Mucosa of descending colon (tissue), 3 donors: ENCODE measurements at regions not wholly inside any gene's neighbourhood (a gene's known extent, or its start where the extent isn't known, plus 50 kb on each side); places are given as distances from the start of the nearest gene placed in this dataset.

Experiments used
- ATAC-seq: fragments of 200-7000 bp; cut with Tn5 transposase; one replicate; pipeline ENCODE4 v1.9.1; 2020; ENCODE audit warnings: mild to moderate bottlenecking, moderate library complexity
- DNase-seq, 3 donors: peaks; one replicate each; pipeline ENCODE4 v3.0.0-alpha.2; 2020
- H3K36me3 ChIP-seq: fragments of 200-600 bp; one replicate; pipeline ENCODE4 v1.8.0; 2021; ENCODE audit warnings: low read depth, mild to moderate bottlenecking
- H3K4me1 ChIP-seq: fragments of 200-600 bp; one replicate; pipeline ENCODE4 v1.8.0; 2021; ENCODE audit warnings: low read depth, mild to moderate bottlenecking
- H3K4me3 ChIP-seq: fragments of 200-600 bp; one replicate; pipeline ENCODE4 v1.8.0; 2021; ENCODE audit warnings: mild to moderate bottlenecking
- H3K9me3 ChIP-seq: fragments of 200-600 bp; one replicate; pipeline ENCODE4 v1.8.0; 2021; ENCODE audit warnings: mild to moderate bottlenecking
- intact Hi-C, 2 donors: fragments of 100-400 bp; cut with DNase I in 1 of 2; cut with micrococcal nuclease in 1 of 2; formaldehyde crosslinking; loops; one replicate each; pipeline versions ENCODE4 v1.11.0 to v1.11.1; 2022; cut with DNase I, micrococcal nuclease
- TF ChIP-seq, protein P1 (sequence below): fragments of 200-600 bp; IDR thresholded peaks from one replicate; pipeline ENCODE4 v1.8.0; 2022; ENCODE audit warnings: antibody characterized with exemption, mild to moderate bottlenecking
- donor health status: DM: no; HTN: no; CAD: no; lungs with moderate emphysema.
- donor health status: DM: no; HTN: no; CAD: no.
- donor health status: DM: no; HTN: yes; CAD: no.

- TF ChIP-seq, protein P1, sequence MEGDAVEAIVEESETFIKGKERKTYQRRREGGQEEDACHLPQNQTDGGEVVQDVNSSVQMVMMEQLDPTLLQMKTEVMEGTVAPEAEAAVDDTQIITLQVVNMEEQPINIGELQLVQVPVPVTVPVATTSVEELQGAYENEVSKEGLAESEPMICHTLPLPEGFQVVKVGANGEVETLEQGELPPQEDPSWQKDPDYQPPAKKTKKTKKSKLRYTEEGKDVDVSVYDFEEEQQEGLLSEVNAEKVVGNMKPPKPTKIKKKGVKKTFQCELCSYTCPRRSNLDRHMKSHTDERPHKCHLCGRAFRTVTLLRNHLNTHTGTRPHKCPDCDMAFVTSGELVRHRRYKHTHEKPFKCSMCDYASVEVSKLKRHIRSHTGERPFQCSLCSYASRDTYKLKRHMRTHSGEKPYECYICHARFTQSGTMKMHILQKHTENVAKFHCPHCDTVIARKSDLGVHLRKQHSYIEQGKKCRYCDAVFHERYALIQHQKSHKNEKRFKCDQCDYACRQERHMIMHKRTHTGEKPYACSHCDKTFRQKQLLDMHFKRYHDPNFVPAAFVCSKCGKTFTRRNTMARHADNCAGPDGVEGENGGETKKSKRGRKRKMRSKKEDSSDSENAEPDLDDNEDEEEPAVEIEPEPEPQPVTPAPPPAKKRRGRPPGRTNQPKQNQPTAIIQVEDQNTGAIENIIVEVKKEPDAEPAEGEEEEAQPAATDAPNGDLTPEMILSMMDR = no peak
- Histone ChIP-seq H3K36me3 (no peaks in the 10 kb centered on the region), H3K4me3 (no peak overlapping the region), H3K9me3 (no peaks in the 10 kb centered on the region), H3K4me1 (peaks cover 16% of the 10 kb centered on the region)
- DNase-seq (peak in 1 of 3 donors; percentile 13), ATAC-seq (peak; percentile 25)
- intact Hi-C loops = no loop called here
Measured at GRCh38 chr16:79331066-79331465, 269.5 kb downstream of the MAF start.

- no peaks in the 10 kb centered on the region for H3K9me3 ChIP-seq
- no peaks in the 10 kb centered on the region for H3K36me3 ChIP-seq
- TF ChIP-seq, protein P1 = no peak
- ATAC-seq = peak; percentile 80
- no peak overlapping the region for H3K4me3 ChIP-seq
- intact Hi-C loops = no loop called here
- peak in 1 of 3 donors; percentile 33 for DNase-seq
- H3K4me1 ChIP-seq = peaks cover 16% of the 10 kb centered on the region
Measured at GRCh38 chr16:79329967-79330366, 270.6 kb downstream of the MAF start.

DNA sequence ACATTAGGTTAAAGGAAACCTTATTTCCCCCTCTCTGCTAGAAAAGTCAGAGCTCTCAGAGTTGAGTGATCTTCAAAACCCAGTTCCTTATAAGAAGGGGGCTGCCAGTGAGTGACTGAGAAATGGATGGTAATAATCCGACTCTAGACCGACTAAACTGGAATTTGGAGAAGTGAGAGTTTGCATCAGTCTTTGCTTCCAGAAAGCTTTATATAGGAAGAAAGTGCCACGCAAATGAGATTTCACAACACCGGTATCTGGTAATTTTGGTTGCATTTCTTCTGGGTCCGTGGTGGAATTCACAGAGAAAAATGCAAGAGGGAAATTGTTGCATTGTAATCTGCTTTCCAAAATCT, 271.4 kb downstream of the MAF start:
- Histone ChIP-seq H3K4me3 (no peak overlapping the region), H3K9me3 (no peaks in the 10 kb centered on the region), H3K4me1 (peaks cover 16% of the 10 kb centered on the region), H3K36me3 (no peaks in the 10 kb centered on the region)
- no peak for ATAC-seq
- TF ChIP-seq, protein P1 = no peak
- intact Hi-C loops = no loop called here
- DNase-seq = peak in 1 of 3 donors; percentile 11

DNA sequence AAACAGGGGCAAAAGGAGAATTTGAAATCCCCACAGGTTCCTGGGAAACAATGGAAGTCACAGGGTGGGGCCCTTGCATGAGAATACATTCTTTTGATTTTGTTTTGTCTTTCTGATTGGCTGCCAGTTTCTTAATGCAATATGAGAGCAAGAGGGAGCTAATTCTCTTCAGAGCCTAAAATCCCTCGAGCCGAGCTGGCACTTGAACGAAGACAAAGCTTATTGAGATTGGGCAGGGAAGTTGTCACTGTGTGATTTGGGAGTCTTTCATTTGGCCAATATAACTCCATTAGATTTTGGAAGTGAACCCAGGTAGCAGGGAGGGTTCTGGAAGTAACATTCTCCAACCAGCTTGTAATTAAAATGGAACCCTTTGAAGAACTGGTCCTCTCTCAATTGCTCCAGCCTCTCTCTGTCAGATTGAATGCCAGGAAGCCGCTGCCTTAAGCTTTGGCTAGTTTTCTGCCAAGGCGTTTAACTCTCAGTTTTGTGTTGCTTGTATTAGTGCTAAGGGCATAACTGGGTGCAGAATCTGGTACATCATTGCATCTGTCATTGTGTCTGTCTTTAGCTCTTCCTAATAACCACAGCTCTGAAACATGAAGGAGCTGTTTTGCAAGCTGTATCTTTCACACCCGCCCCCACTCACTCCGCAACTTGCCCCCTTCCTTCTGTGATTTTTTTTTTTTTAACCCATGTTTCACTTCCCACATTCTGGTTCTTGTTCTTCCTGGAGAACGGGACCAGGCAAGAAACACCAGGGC, 272.0 kb downstream of the MAF start:
- H3K4me3 ChIP-seq = no peak overlapping the region
- TF ChIP-seq, protein P1 = no peak
- H3K9me3 ChIP-seq = no peaks in the 10 kb centered on the region
- DNase-seq (peak in 1 of 3 donors; percentile 6), ATAC-seq (peak; percentile 14)
- H3K4me1 ChIP-seq = peaks cover 16% of the 10 kb centered on the region
- H3K36me3 ChIP-seq = no peaks in the 10 kb centered on the region
- intact Hi-C loops = no loop called here

DNA sequence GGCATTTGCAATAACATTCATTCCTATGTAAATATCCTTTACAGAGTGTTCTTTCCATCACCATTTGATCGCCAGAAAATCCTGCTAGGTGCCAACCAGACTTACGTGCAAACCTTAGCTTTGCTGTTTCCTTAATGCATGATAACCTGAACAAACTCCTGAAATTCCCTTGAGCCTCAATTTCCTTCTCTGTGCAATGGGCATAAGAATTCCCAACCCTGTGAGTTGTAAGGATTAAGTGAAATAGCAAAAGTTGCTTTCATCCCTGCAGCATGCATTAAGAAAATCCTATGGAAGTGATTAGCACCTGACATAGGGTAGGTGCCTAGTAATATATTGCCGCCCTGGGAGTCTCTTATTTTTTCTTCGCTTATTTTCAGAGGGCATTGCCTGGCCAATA, 272.7 kb downstream of the MAF start:
- intact Hi-C loops = no loop called here
- peaks cover 16% of the 10 kb centered on the region for H3K4me1 ChIP-seq
- ATAC-seq = no peak
- no peaks in the 10 kb centered on the region for H3K36me3 ChIP-seq
- no peak for DNase-seq
- TF ChIP-seq, protein P1 = no peak
- no peak overlapping the region for H3K4me3 ChIP-seq
- no peaks in the 10 kb centered on the region for H3K9me3 ChIP-seq
